ENCODE measurements at regions not wholly inside any gene's neighbourhood (a gene's known extent, or its start where the extent isn't known, plus 50 kb on each side); places are given as distances from the start of the nearest gene placed in this dataset.

- Histone ChIP-seq H3K27ac (no peak overlapping the region), H3K4me3 (no peak overlapping the region), H3K4me1 (no peaks in the 10 kb centered on the region), H3K27me3 (no peaks in the 10 kb centered on the region), H3K9me3 (peaks cover 0 to 5% (median 0%) of the 10 kb centered on the region in 3 donors), H3K36me3 (no peaks in the 10 kb centered on the region)
- no peak for TF ChIP-seq CTCF (IDR thresholded peaks at IDR 0.05)
- DNase-seq = no peak
- intact Hi-C loops (cut with DNase I; ENCODE audit: low total_unique reads) = no loop called here
Measured at GRCh38 chr5:24849210-24849609, 204.4 kb upstream of the CDH10 start.

GRCh38 chr5:24831989-24832388 lies 187.2 kb upstream of the CDH10 start:
- no peak overlapping the region for H3K4me3 ChIP-seq
- intact Hi-C loops (cut with DNase I; ENCODE audit: low total_unique reads) = no loop called here
- H3K27ac ChIP-seq = no peak overlapping the region
- no peaks in the 10 kb centered on the region for H3K36me3 ChIP-seq
- no peak for TF ChIP-seq CTCF (IDR thresholded peaks at IDR 0.05)
- H3K9me3 ChIP-seq = no peaks in the 10 kb centered on the region
- DNase-seq = no peak
- H3K4me1 ChIP-seq = no peaks in the 10 kb centered on the region
- no peaks in the 10 kb centered on the region for H3K27me3 ChIP-seq

- DNase-seq = no peak
- Histone ChIP-seq H3K27me3 (no peaks in the 10 kb centered on the region), H3K36me3 (no peaks in the 10 kb centered on the region), H3K4me3 (no peak overlapping the region), H3K4me1 (no peaks in the 10 kb centered on the region), H3K27ac (no peak overlapping the region), H3K9me3 (no peaks in the 10 kb centered on the region)
- intact Hi-C loops (cut with DNase I; ENCODE audit: low total_unique reads) = no loop called here
- TF ChIP-seq CTCF (IDR thresholded peaks at IDR 0.05) = no peak
Measured at GRCh38 chr5:24823625-24824024, 178.8 kb upstream of the CDH10 start.

- Histone ChIP-seq H3K4me1 (no peaks in the 10 kb centered on the region), H3K36me3 (no peaks in the 10 kb centered on the region), H3K4me3 (no peak overlapping the region), H3K9me3 (no peaks in the 10 kb centered on the region), H3K27me3 (no peaks in the 10 kb centered on the region), H3K27ac (no peak overlapping the region)
- TF ChIP-seq CTCF (IDR thresholded peaks at IDR 0.05) = no peak
- intact Hi-C loops (cut with DNase I; ENCODE audit: low total_unique reads) = no loop called here
- no peak for DNase-seq
Measured at GRCh38 chr5:24819841-24820240, 175.1 kb upstream of the CDH10 start.

- H3K27me3 ChIP-seq = no peaks in the 10 kb centered on the region
- no peak for DNase-seq
- H3K36me3 ChIP-seq = no peaks in the 10 kb centered on the region
- TF ChIP-seq CTCF (IDR thresholded peaks at IDR 0.05) = no peak
- no peaks in the 10 kb centered on the region for H3K9me3 ChIP-seq
- H3K4me3 ChIP-seq = no peak overlapping the region
- H3K4me1 ChIP-seq = no peaks in the 10 kb centered on the region
- intact Hi-C loops (cut with DNase I; ENCODE audit: low total_unique reads) = no loop called here
- no peak overlapping the region for H3K27ac ChIP-seq
Measured at GRCh38 chr5:24817966-24818365, 173.2 kb upstream of the CDH10 start.

- no peak for DNase-seq
Measured at GRCh38 chr5:24816206-24816605, 171.4 kb upstream of the CDH10 start.

More at GRCh38 chr5:24816206-24816605, 171.4 kb upstream of the CDH10 start:
- no peaks in the 10 kb centered on the region for H3K27me3 ChIP-seq
- intact Hi-C loops (cut with DNase I; ENCODE audit: low total_unique reads) = no loop called here
- no peaks in the 10 kb centered on the region for H3K36me3 ChIP-seq
- no peak overlapping the region for H3K27ac ChIP-seq
- no peak for TF ChIP-seq CTCF (IDR thresholded peaks at IDR 0.05)
- H3K4me3 ChIP-seq = no peak overlapping the region
- no peaks in the 10 kb centered on the region for H3K9me3 ChIP-seq
- no peaks in the 10 kb centered on the region for H3K4me1 ChIP-seq

Measured in tibial artery (tissue), 4 donors.